ENCODE measurements at regions not wholly inside any gene's neighbourhood (a gene's known extent, or its start where the extent isn't known, plus 50 kb on each side); places are given as distances from the start of the nearest gene placed in this dataset.

DNA sequence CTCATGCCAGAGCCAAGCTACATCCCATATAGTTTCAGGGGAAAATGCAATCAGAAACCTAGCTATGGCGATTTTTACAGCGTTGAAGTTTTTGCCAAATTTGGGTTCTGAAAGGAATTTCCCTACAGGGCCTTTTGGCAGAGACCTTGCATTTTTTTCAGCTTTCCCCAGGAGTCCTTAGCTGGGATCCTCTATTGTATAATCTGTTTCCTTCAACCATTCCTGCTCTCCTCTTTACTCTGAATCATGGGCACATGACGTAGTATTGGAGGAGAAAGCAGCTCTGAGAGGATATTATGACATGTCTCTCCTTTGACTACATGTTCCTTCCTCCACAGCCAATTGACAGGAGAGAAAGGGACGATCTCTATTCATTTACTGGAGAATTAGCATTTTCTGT, 118.5 kb upstream of the ERCC6L2 start:
- DNase-seq (ENCODE audit: low read depth, low spot score): peak; percentile 58
- H3K4me3 ChIP-seq (ENCODE audit: low read depth, low read length): no peak overlapping the region
- no peak for TF ChIP-seq CTCF (IDR thresholded peaks at IDR 0.05; ENCODE audit: low read depth, low read length)
- in situ Hi-C loops (cut with HindIII; ENCODE audit: low sequenced_read_pairs): no loop called here

DNA sequence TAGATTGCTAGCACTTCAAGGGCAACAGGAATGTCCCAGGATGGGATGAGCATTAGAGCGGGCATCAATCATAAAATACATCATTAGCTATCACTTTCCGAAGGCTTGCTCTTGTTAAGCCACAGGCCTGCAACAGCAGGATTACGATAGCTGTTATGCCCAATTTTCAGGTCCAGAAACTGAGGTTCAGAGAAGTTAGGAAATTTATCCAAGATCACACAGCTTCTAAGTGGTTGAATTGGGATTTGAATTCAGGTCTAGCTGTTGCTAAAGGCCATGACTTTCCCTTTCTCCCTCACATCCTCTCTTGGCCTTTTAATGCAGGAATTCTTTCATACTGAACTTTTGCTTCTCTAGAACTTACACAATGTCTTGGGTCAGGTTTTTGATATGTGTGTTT, 119.4 kb upstream of the ERCC6L2 start:
- no peak for DNase-seq (ENCODE audit: low read depth, low spot score)
- TF ChIP-seq CTCF (IDR thresholded peaks at IDR 0.05; ENCODE audit: low read depth, low read length): no peak
- in situ Hi-C loops (cut with HindIII; ENCODE audit: low sequenced_read_pairs): no loop called here
- no peak overlapping the region for H3K4me3 ChIP-seq (ENCODE audit: low read depth, low read length)

GRCh38 chr9:95755421-95755730, 120.1 kb upstream of the ERCC6L2 start:
- DNase-seq (ENCODE audit: low read depth, low spot score): no peak
- TF ChIP-seq CTCF (IDR thresholded peaks at IDR 0.05; ENCODE audit: low read depth, low read length): no peak
- no peak overlapping the region for H3K4me3 ChIP-seq (ENCODE audit: low read depth, low read length)
- in situ Hi-C loops (cut with HindIII; ENCODE audit: low sequenced_read_pairs): no loop called here

GRCh38 chr9:95754533-95755420, 120.7 kb upstream of the ERCC6L2 start:
- DNase-seq (ENCODE audit: low read depth, low spot score): no peak
- no peak for TF ChIP-seq CTCF (IDR thresholded peaks at IDR 0.05; ENCODE audit: low read depth, low read length)
- H3K4me3 ChIP-seq (ENCODE audit: low read depth, low read length): no peak overlapping the region
- in situ Hi-C loops (cut with HindIII; ENCODE audit: low sequenced_read_pairs): no loop called here

GRCh38 chr9:95753762-95754465, 121.6 kb upstream of the ERCC6L2 start:
- no peak for TF ChIP-seq CTCF (IDR thresholded peaks at IDR 0.05; ENCODE audit: low read depth, low read length)
- in situ Hi-C loops (cut with HindIII; ENCODE audit: low sequenced_read_pairs): no loop called here
- DNase-seq (ENCODE audit: low read depth, low spot score): no peak
- H3K4me3 ChIP-seq (ENCODE audit: low read depth, low read length): no peak overlapping the region

- no peak for DNase-seq (ENCODE audit: low read depth, low spot score)
- no peak for TF ChIP-seq CTCF (IDR thresholded peaks at IDR 0.05; ENCODE audit: low read depth, low read length)
- H3K4me3 ChIP-seq (ENCODE audit: low read depth, low read length): no peak overlapping the region
- in situ Hi-C loops (cut with HindIII; ENCODE audit: low sequenced_read_pairs): no loop called here
These were observed 123.3 kb upstream of the ERCC6L2 start for GRCh38 chr9:95752129-95752731.

Data from astrocyte of the spinal cord (primary cell).